ENCODE measurements at regions not wholly inside any gene's neighbourhood (a gene's known extent, or its start where the extent isn't known, plus 50 kb on each side); places are given as distances from the start of the nearest gene placed in this dataset.

GRCh38 chr18:70998490-70998889, 709.6 kb downstream of the SOCS6 start:
- no peaks in the 10 kb centered on the region for H3K4me1 ChIP-seq (ENCODE audit: control insufficient read depth, insufficient read depth, low read length)
- H3K27ac ChIP-seq (ENCODE audit: low read length): no peak overlapping the region
- H3K9ac ChIP-seq (ENCODE audit: low read length in 2 of 2): no peak overlapping the region
- no peaks in the 10 kb centered on the region for H3K27me3 ChIP-seq (ENCODE audit: control insufficient read depth in 1 of 2, insufficient read depth in 2 of 2, low read length in 2 of 2)
- H3K36me3 ChIP-seq (ENCODE audit: control insufficient read depth in 2 of 2, insufficient read depth in 2 of 2, low read length in 2 of 2): no peaks in the 10 kb centered on the region
- no peaks in the 10 kb centered on the region for H3K9me3 ChIP-seq (ENCODE audit: control insufficient read depth in 2 of 2, low read length in 2 of 2)
- H3K4me3 ChIP-seq (ENCODE audit: low read length in 2 of 2): no peak overlapping the region

GRCh38 chr18:70994116-70994515, 705.3 kb downstream of the SOCS6 start:
- Histone ChIP-seq H3K4me1 (ENCODE audit: control insufficient read depth, insufficient read depth, low read length) (no peaks in the 10 kb centered on the region), H3K9me3 (ENCODE audit: control insufficient read depth in 2 of 2, low read length in 2 of 2) (no peaks in the 10 kb centered on the region), H3K9ac (ENCODE audit: low read length in 2 of 2) (no peak overlapping the region), H3K36me3 (ENCODE audit: control insufficient read depth in 2 of 2, insufficient read depth in 2 of 2, low read length in 2 of 2) (no peaks in the 10 kb centered on the region), H3K27me3 (ENCODE audit: control insufficient read depth in 1 of 2, insufficient read depth in 2 of 2, low read length in 2 of 2) (no peaks in the 10 kb centered on the region), H3K27ac (ENCODE audit: low read length) (no peak overlapping the region), H3K4me3 (ENCODE audit: low read length in 2 of 2) (no peak overlapping the region)

GRCh38 chr18:70991577-70991976, 702.7 kb downstream of the SOCS6 start:
- H3K4me3 ChIP-seq (ENCODE audit: low read length in 2 of 2): no peak overlapping the region
- H3K4me1 ChIP-seq (ENCODE audit: control insufficient read depth, insufficient read depth, low read length): no peaks in the 10 kb centered on the region
- H3K9ac ChIP-seq (ENCODE audit: low read length in 2 of 2): no peak overlapping the region
- H3K9me3 ChIP-seq (ENCODE audit: control insufficient read depth in 2 of 2, low read length in 2 of 2): peaks cover 0 to 4% of the 10 kb centered on the region in 2 donors
- no peaks in the 10 kb centered on the region for H3K36me3 ChIP-seq (ENCODE audit: control insufficient read depth in 2 of 2, insufficient read depth in 2 of 2, low read length in 2 of 2)
- no peaks in the 10 kb centered on the region for H3K27me3 ChIP-seq (ENCODE audit: control insufficient read depth in 1 of 2, insufficient read depth in 2 of 2, low read length in 2 of 2)
- no peak overlapping the region for H3K27ac ChIP-seq (ENCODE audit: low read length)

- Histone ChIP-seq H3K4me1 (ENCODE audit: control insufficient read depth, insufficient read depth, low read length) (no peaks in the 10 kb centered on the region), H3K9me3 (ENCODE audit: control insufficient read depth in 2 of 2, low read length in 2 of 2) (peaks cover 0 to 6% of the 10 kb centered on the region in 2 donors), H3K27ac (ENCODE audit: low read length) (no peak overlapping the region), H3K27me3 (ENCODE audit: control insufficient read depth in 1 of 2, insufficient read depth in 2 of 2, low read length in 2 of 2) (no peaks in the 10 kb centered on the region), H3K9ac (ENCODE audit: low read length in 2 of 2) (no peak overlapping the region), H3K36me3 (ENCODE audit: control insufficient read depth in 2 of 2, insufficient read depth in 2 of 2, low read length in 2 of 2) (no peaks in the 10 kb centered on the region), H3K4me3 (ENCODE audit: low read length in 2 of 2) (no peak overlapping the region)
Measured at GRCh38 chr18:70985948-70986347, 697.1 kb downstream of the SOCS6 start.

- Histone ChIP-seq H3K9ac (ENCODE audit: low read length in 2 of 2) (no peak overlapping the region), H3K36me3 (ENCODE audit: control insufficient read depth in 2 of 2, insufficient read depth in 2 of 2, low read length in 2 of 2) (no peaks in the 10 kb centered on the region)
Measured at GRCh38 chr18:70982292-70982691, 693.4 kb downstream of the SOCS6 start.

GRCh38 chr18:70981400-70982140, 692.7 kb downstream of the SOCS6 start:
- H3K9ac ChIP-seq (ENCODE audit: low read length in 2 of 2): no peak overlapping the region
- H3K4me3 ChIP-seq (ENCODE audit: low read length in 2 of 2): no peak overlapping the region
- no peaks in the 10 kb centered on the region for H3K27me3 ChIP-seq (ENCODE audit: control insufficient read depth in 1 of 2, insufficient read depth in 2 of 2, low read length in 2 of 2)

More at GRCh38 chr18:70982292-70982691, 693.4 kb downstream of the SOCS6 start:
- H3K27ac ChIP-seq (ENCODE audit: low read length): no peak overlapping the region
- H3K27me3 ChIP-seq (ENCODE audit: control insufficient read depth in 1 of 2, insufficient read depth in 2 of 2, low read length in 2 of 2): no peaks in the 10 kb centered on the region
- H3K4me3 ChIP-seq (ENCODE audit: low read length in 2 of 2): no peak overlapping the region
- H3K4me1 ChIP-seq (ENCODE audit: control insufficient read depth, insufficient read depth, low read length): no peaks in the 10 kb centered on the region
- peaks cover 0 to 2% of the 10 kb centered on the region in 2 donors for H3K9me3 ChIP-seq (ENCODE audit: control insufficient read depth in 2 of 2, low read length in 2 of 2)

GRCh38 chr18:70973626-70974025, 684.8 kb downstream of the SOCS6 start:
- no peak overlapping the region for H3K27ac ChIP-seq (ENCODE audit: low read length)
- no peaks in the 10 kb centered on the region for H3K4me1 ChIP-seq (ENCODE audit: control insufficient read depth, insufficient read depth, low read length)
- no peaks in the 10 kb centered on the region for H3K36me3 ChIP-seq (ENCODE audit: control insufficient read depth in 2 of 2, insufficient read depth in 2 of 2, low read length in 2 of 2)
- no peaks in the 10 kb centered on the region for H3K9me3 ChIP-seq (ENCODE audit: control insufficient read depth in 2 of 2, low read length in 2 of 2)
- H3K9ac ChIP-seq (ENCODE audit: low read length in 2 of 2): no peak overlapping the region
- H3K27me3 ChIP-seq (ENCODE audit: control insufficient read depth in 1 of 2, insufficient read depth in 2 of 2, low read length in 2 of 2): no peaks in the 10 kb centered on the region
- no peak overlapping the region for H3K4me3 ChIP-seq (ENCODE audit: low read length in 2 of 2)

More at GRCh38 chr18:70981400-70982140, 692.7 kb downstream of the SOCS6 start:
- H3K4me1 ChIP-seq (ENCODE audit: control insufficient read depth, insufficient read depth, low read length): no peaks in the 10 kb centered on the region
- H3K27ac ChIP-seq (ENCODE audit: low read length): no peak overlapping the region
- no peaks in the 10 kb centered on the region for H3K36me3 ChIP-seq (ENCODE audit: control insufficient read depth in 2 of 2, insufficient read depth in 2 of 2, low read length in 2 of 2)
- H3K9me3 ChIP-seq (ENCODE audit: control insufficient read depth in 2 of 2, low read length in 2 of 2): peaks cover 0 to 2% of the 10 kb centered on the region in 2 donors

GRCh38 chr18:70966419-70966818, 677.6 kb downstream of the SOCS6 start:
- H3K9ac ChIP-seq (ENCODE audit: low read length in 2 of 2): no peak overlapping the region
- H3K4me3 ChIP-seq (ENCODE audit: low read length in 2 of 2): no peak overlapping the region
- H3K27me3 ChIP-seq (ENCODE audit: control insufficient read depth in 1 of 2, insufficient read depth in 2 of 2, low read length in 2 of 2): no peaks in the 10 kb centered on the region
- no peaks in the 10 kb centered on the region for H3K4me1 ChIP-seq (ENCODE audit: control insufficient read depth, insufficient read depth, low read length)
- no peaks in the 10 kb centered on the region for H3K36me3 ChIP-seq (ENCODE audit: control insufficient read depth in 2 of 2, insufficient read depth in 2 of 2, low read length in 2 of 2)
- H3K9me3 ChIP-seq (ENCODE audit: control insufficient read depth in 2 of 2, low read length in 2 of 2): no peaks in the 10 kb centered on the region
- H3K27ac ChIP-seq (ENCODE audit: low read length): no peak overlapping the region

GRCh38 chr18:70961939-70962338, 673.1 kb downstream of the SOCS6 start:
- Histone ChIP-seq H3K4me1 (ENCODE audit: control insufficient read depth, insufficient read depth, low read length) (no peaks in the 10 kb centered on the region), H3K27ac (ENCODE audit: low read length) (no peak overlapping the region), H3K9ac (ENCODE audit: low read length in 2 of 2) (no peak overlapping the region), H3K9me3 (ENCODE audit: control insufficient read depth in 2 of 2, low read length in 2 of 2) (peaks cover 0 to 1% of the 10 kb centered on the region in 2 donors), H3K36me3 (ENCODE audit: control insufficient read depth in 2 of 2, insufficient read depth in 2 of 2, low read length in 2 of 2) (no peaks in the 10 kb centered on the region), H3K27me3 (ENCODE audit: control insufficient read depth in 1 of 2, insufficient read depth in 2 of 2, low read length in 2 of 2) (no peaks in the 10 kb centered on the region), H3K4me3 (ENCODE audit: low read length in 2 of 2) (no peak overlapping the region)

- Histone ChIP-seq H3K27ac (ENCODE audit: low read length) (no peak overlapping the region), H3K27me3 (ENCODE audit: control insufficient read depth in 1 of 2, insufficient read depth in 2 of 2, low read length in 2 of 2) (no peaks in the 10 kb centered on the region), H3K36me3 (ENCODE audit: control insufficient read depth in 2 of 2, insufficient read depth in 2 of 2, low read length in 2 of 2) (no peaks in the 10 kb centered on the region), H3K9me3 (ENCODE audit: control insufficient read depth in 2 of 2, low read length in 2 of 2) (peaks cover 0 to 4% of the 10 kb centered on the region in 2 donors), H3K4me1 (ENCODE audit: control insufficient read depth, insufficient read depth, low read length) (no peaks in the 10 kb centered on the region), H3K9ac (ENCODE audit: low read length in 2 of 2) (no peak overlapping the region), H3K4me3 (ENCODE audit: low read length in 2 of 2) (no peak overlapping the region)
Measured at GRCh38 chr18:70956554-70956953, 667.7 kb downstream of the SOCS6 start.

GRCh38 chr18:70936160-70936559, 647.3 kb downstream of the SOCS6 start:
- no peaks in the 10 kb centered on the region for H3K4me1 ChIP-seq (ENCODE audit: control insufficient read depth, insufficient read depth, low read length)
- no peaks in the 10 kb centered on the region for H3K27me3 ChIP-seq (ENCODE audit: control insufficient read depth in 1 of 2, insufficient read depth in 2 of 2, low read length in 2 of 2)
- H3K9me3 ChIP-seq (ENCODE audit: control insufficient read depth in 2 of 2, low read length in 2 of 2): no peaks in the 10 kb centered on the region
- no peaks in the 10 kb centered on the region for H3K36me3 ChIP-seq (ENCODE audit: control insufficient read depth in 2 of 2, insufficient read depth in 2 of 2, low read length in 2 of 2)
- H3K4me3 ChIP-seq (ENCODE audit: low read length in 2 of 2): no peak overlapping the region
- H3K9ac ChIP-seq (ENCODE audit: low read length in 2 of 2): no peak overlapping the region
- H3K27ac ChIP-seq (ENCODE audit: low read length): no peak overlapping the region
